MM.1S (cell line): ENCODE measurements at regions not wholly inside any gene's neighbourhood (a gene's known extent, or its start where the extent isn't known, plus 50 kb on each side); places are given as distances from the start of the nearest gene placed in this dataset.

ENCODE experiments used
- DNase-seq: peaks from one replicate; pipeline ENCODE4 v3.0.0-alpha.2; 2015
- H2AFZ ChIP-seq: fragments of 300-600 bp; sonication (generic); 2 replicates; pipeline ENCODE4 v1.6.0; 2016; ENCODE audit warnings: antibody characterized with exemption, low read length
- H3F3A ChIP-seq: fragments of 300-600 bp; sonication (generic); 2 replicates; pipeline ENCODE4 v1.6.1; 2016; ENCODE audit warnings: mild to moderate bottlenecking, antibody characterized with exemption, low read length, moderate library complexity, mixed read lengths; ENCODE audit not compliant: insufficient read depth
- H3K27ac ChIP-seq: fragments of 300-600 bp; sonication (generic); 2 replicates; pipeline ENCODE4 v1.5.1; 2016; ENCODE audit warnings: mild to moderate bottlenecking, low read length
- H3K27me3 ChIP-seq: fragments of 300-600 bp; sonication (generic); replicated peaks from 2 replicates; pipeline ENCODE4 v1.6.0; 2016; ENCODE audit warnings: low read length; ENCODE audit not compliant: insufficient read depth
- H3K36me3 ChIP-seq: fragments of 300-600 bp; sonication (generic); replicated peaks from 2 replicates; pipeline ENCODE4 v1.6.1; 2016; ENCODE audit warnings: mild to moderate bottlenecking, low read length, mixed read lengths; ENCODE audit not compliant: insufficient read depth
- H3K4me1 ChIP-seq: fragments of 300-600 bp; sonication (generic); 2 replicates; pipeline ENCODE4 v1.6.1; 2016; ENCODE audit warnings: low read length, mixed read lengths
- H3K4me2 ChIP-seq: fragments of 300-600 bp; sonication (generic); 2 replicates; pipeline ENCODE4 v1.6.0; 2016; ENCODE audit warnings: low read depth, low read length
- H3K4me3 ChIP-seq: fragments of 300-600 bp; sonication (generic); 2 replicates; pipeline ENCODE4 v1.5.1; 2016; ENCODE audit warnings: low read length, mixed read lengths
- H3K79me2 ChIP-seq: fragments of 300-600 bp; sonication (generic); 2 replicates; pipeline ENCODE4 v1.6.1; 2016; ENCODE audit warnings: mixed run types, low read length, mixed read lengths
- H3K9ac ChIP-seq: fragments of 300-600 bp; sonication (generic); 2 replicates; pipeline ENCODE4 v1.6.1; 2016; ENCODE audit warnings: low read length, mixed read lengths
- H3K9me2 ChIP-seq: fragments of 300-600 bp; sonication (generic); replicated peaks from 2 replicates; pipeline ENCODE4 v1.6.1; 2016; ENCODE audit warnings: mild to moderate bottlenecking, low read length, mixed read lengths; ENCODE audit not compliant: insufficient read depth
- H3K9me3 ChIP-seq: fragments of 300-600 bp; sonication (generic); replicated peaks from 2 replicates; pipeline ENCODE4 v1.6.1; 2016; ENCODE audit warnings: mild to moderate bottlenecking, low read length, mixed read lengths; ENCODE audit not compliant: insufficient read depth
- H4K20me1 ChIP-seq: fragments of 300-600 bp; sonication (generic); 2 replicates; pipeline ENCODE4 v1.6.1; 2016; ENCODE audit warnings: mild to moderate bottlenecking, low read length, moderate library complexity, mixed read lengths; ENCODE audit not compliant: insufficient read depth
- EZH2 ChIP-seq: fragments of 300-600 bp; sonication (generic); optimal IDR thresholded peaks from 2 replicates; pipeline ENCODE3; 2017; ENCODE audit warnings: low read depth, mild to moderate bottlenecking, antibody characterized with exemption, low read length, mixed read lengths
- EZH2phosphoT487 ChIP-seq: fragments of 300-600 bp; sonication (generic); IDR thresholded peaks from 2 replicates; pipeline ENCODE4 v1.6.1; 2018; ENCODE audit warnings: antibody characterized with exemption, low read length
- TF ChIP-seq, protein P1 (sequence below): fragments of 300-600 bp; sonication (generic); IDR thresholded peaks from 2 replicates; pipeline ENCODE4 v1.5.1; 2016; ENCODE audit warnings: antibody characterized with exemption, low read length, mixed read lengths

DNA sequence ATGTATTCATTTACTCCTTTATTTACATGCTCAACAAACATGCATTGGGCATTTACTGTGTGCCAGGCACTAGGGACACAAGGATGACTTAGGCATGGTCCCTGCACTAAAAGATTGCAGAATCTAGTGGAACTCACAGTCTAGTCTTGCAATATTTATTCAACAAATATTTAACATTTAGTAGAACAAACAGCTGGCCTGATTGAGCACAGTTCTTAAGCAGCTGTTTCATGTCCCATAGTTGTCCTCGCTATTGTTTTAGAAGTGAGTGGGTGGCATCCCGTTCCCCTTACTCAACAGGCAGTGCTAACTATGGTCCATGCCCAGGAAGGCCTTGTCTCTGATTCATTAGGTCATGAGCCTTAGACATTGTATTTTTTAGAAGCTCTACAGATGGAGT is 459.9 kb upstream of the CADM1 start:
- H3K36me3 ChIP-seq, result no peaks in the 10 kb centered on the region
- no peaks in the 10 kb centered on the region for H3K9me2 ChIP-seq
- H3K79me2 ChIP-seq, result no peaks in the 10 kb centered on the region
- TF ChIP-seq EZH2 (no peak), EZH2phosphoT487 (no peak)
- H2AFZ ChIP-seq, result no peak overlapping the region
- H3K27me3 ChIP-seq, result no peaks in the 10 kb centered on the region
- no peaks in the 10 kb centered on the region for H3F3A ChIP-seq
- H3K9me3 ChIP-seq, result no peaks in the 10 kb centered on the region
- H3K4me3 ChIP-seq, result no peak overlapping the region
- DNase-seq, result no peak
- no peak overlapping the region for H3K4me2 ChIP-seq
- H4K20me1 ChIP-seq, result no peaks in the 10 kb centered on the region
- no peaks in the 10 kb centered on the region for H3K4me1 ChIP-seq
- no peak overlapping the region for H3K9ac ChIP-seq
- H3K27ac ChIP-seq, result no peak overlapping the region

DNA sequence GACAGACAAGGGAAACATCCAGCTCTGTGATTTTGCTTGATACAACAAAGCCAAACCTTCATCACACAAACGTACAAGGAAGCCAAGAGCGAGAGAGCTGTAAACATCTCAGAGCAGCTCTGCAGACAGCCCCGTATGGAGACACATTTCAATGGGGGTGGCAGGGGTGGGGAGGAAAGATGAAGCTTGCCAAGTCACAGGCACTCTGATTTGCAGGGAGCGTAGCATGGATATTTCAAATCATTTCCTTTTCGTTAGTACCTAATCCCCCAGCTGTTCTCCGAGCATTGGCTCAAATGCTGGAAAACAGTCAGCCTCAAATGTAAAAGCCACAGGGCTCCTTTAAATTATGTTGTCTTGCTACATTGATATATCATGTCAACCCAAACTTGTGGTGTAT is 458.9 kb upstream of the CADM1 start:
- TF ChIP-seq, protein P1, sequence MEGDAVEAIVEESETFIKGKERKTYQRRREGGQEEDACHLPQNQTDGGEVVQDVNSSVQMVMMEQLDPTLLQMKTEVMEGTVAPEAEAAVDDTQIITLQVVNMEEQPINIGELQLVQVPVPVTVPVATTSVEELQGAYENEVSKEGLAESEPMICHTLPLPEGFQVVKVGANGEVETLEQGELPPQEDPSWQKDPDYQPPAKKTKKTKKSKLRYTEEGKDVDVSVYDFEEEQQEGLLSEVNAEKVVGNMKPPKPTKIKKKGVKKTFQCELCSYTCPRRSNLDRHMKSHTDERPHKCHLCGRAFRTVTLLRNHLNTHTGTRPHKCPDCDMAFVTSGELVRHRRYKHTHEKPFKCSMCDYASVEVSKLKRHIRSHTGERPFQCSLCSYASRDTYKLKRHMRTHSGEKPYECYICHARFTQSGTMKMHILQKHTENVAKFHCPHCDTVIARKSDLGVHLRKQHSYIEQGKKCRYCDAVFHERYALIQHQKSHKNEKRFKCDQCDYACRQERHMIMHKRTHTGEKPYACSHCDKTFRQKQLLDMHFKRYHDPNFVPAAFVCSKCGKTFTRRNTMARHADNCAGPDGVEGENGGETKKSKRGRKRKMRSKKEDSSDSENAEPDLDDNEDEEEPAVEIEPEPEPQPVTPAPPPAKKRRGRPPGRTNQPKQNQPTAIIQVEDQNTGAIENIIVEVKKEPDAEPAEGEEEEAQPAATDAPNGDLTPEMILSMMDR, result no peak
- TF ChIP-seq EZH2, result no peak
- Histone ChIP-seq H3K9me3 (no peaks in the 10 kb centered on the region), H3K9me2 (no peaks in the 10 kb centered on the region), H3K79me2 (no peaks in the 10 kb centered on the region), H3K4me3 (no peak overlapping the region), H3K36me3 (no peaks in the 10 kb centered on the region), H3F3A (no peaks in the 10 kb centered on the region), H3K4me2 (no peak overlapping the region), H3K27me3 (no peaks in the 10 kb centered on the region), H4K20me1 (no peaks in the 10 kb centered on the region), H3K27ac (no peak overlapping the region), H3K4me1 (no peaks in the 10 kb centered on the region), H2AFZ (no peak overlapping the region), H3K9ac (no peak overlapping the region)
- DNase-seq, result no peak

DNA sequence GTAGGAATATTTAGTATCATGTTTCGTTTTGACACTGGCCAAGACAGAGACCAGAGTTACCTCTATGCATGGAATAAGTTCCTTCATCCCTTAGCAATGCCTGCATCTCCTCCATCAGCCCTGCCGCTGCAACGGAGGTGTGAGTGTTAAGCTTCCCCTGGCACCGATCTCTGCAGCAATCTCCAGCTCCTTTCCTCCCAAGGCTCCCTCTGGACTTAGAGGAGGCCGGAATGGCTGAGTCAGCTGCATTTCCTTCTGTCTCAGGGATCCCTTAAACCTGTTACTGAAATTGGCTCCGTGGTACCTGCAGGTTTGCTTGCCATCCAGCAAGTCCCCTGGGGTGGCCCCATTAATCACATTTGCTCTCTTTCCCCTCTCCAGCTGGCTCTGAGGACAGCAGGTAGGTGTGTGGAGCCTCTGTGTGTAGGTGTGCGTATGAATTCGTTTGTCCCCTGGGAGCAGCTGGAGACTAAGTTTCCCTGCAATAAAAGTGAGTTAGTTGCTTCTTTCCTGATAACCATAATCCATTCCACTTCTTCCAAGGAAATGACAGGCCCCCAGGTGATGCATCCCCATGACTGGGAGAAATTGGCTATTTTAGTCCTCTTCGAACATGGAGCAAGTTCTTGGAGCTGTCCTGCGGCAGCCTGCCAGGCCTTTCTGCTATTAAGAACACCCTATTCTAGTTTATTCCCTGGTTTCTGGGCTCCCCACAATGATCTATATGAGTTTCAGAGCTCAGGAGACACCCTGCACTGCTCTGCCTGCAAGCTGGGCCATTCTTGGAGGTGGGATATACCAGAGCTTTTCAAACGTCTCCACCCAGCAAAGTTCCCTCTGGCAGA is 457.2 kb upstream of the CADM1 start:
- no peak overlapping the region for H3K9ac ChIP-seq
- H4K20me1 ChIP-seq, result no peaks in the 10 kb centered on the region
- no peaks in the 10 kb centered on the region for H3K9me2 ChIP-seq
- H3K27me3 ChIP-seq, result no peaks in the 10 kb centered on the region
- H3K9me3 ChIP-seq, result no peaks in the 10 kb centered on the region
- H2AFZ ChIP-seq, result no peak overlapping the region
- H3F3A ChIP-seq, result no peaks in the 10 kb centered on the region
- no peak overlapping the region for H3K4me2 ChIP-seq
- no peaks in the 10 kb centered on the region for H3K79me2 ChIP-seq
- DNase-seq, result no peak
- H3K4me1 ChIP-seq, result no peaks in the 10 kb centered on the region
- H3K27ac ChIP-seq, result no peak overlapping the region
- TF ChIP-seq, protein P1, result no peak
- no peak for TF ChIP-seq EZH2
- TF ChIP-seq EZH2phosphoT487, result no peak
- H3K36me3 ChIP-seq, result no peaks in the 10 kb centered on the region
- H3K4me3 ChIP-seq, result no peak overlapping the region

DNA sequence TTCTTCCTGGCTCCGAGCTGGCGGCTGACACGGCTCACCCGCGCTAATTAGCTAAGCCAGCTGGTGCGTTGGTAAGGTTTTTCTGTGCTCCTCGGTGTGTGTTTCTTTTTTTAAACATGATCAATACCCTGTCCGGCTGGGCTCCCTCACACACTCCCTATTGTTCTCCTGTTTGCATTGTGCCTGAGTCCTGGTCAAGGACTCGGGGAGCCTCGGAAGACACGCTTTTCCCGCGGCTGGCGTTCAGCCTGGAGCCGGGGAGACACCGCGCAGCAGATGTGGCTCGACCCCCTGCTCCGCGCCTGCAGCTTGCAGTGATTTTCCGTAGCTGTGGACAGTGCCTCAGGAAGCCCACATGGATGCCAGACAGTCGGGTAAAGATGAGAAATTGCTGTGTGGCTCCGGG is 454.9 kb upstream of the CADM1 start:
- TF ChIP-seq EZH2 (no peak), EZH2phosphoT487 (no peak)
- TF ChIP-seq, protein P1, result no peak
- H2AFZ ChIP-seq, result no peak overlapping the region
- H3K9me3 ChIP-seq, result no peaks in the 10 kb centered on the region
- H4K20me1 ChIP-seq, result no peaks in the 10 kb centered on the region
- no peaks in the 10 kb centered on the region for H3K36me3 ChIP-seq
- H3K4me3 ChIP-seq, result no peak overlapping the region
- H3K27me3 ChIP-seq, result no peaks in the 10 kb centered on the region
- no peak overlapping the region for H3K4me2 ChIP-seq
- H3K4me1 ChIP-seq, result no peaks in the 10 kb centered on the region
- no peaks in the 10 kb centered on the region for H3F3A ChIP-seq
- H3K9ac ChIP-seq, result no peak overlapping the region
- DNase-seq, result no peak
- H3K79me2 ChIP-seq, result no peaks in the 10 kb centered on the region
- H3K27ac ChIP-seq, result no peak overlapping the region
- no peaks in the 10 kb centered on the region for H3K9me2 ChIP-seq
